Posterior vena cava (tissue), 2 donors: ENCODE measurements at regions not wholly inside any gene's neighbourhood (a gene's known extent, or its start where the extent isn't known, plus 50 kb on each side); places are given as distances from the start of the nearest gene placed in this dataset.

Experiments
- DNase-seq: peaks from one replicate; pipeline ENCODE4 v3.0.0-alpha.2; 2020; ENCODE audit warnings: low spot score
- intact Hi-C, 2 donors: fragments of 100-400 bp; cut with DNase I; formaldehyde crosslinking; loops; one replicate each; pipeline versions ENCODE4 v1.14.1 to v1.14.2; 2022 to 2023
- donor health status: DM: yes; HTN: yes; CAD: no.
- donor health status: DM: yes; HTN: yes; CAD: no.

GRCh38 chr2:19244460-19245363 lies 113.7 kb downstream of the OSR1 start:
- intact Hi-C loops: no loop called here

GRCh38 chr2:19238440-19239060 lies 119.9 kb downstream of the OSR1 start:
- DNase-seq: no peak
- intact Hi-C loops: no loop called here

More at GRCh38 chr2:19244460-19245363, 113.7 kb downstream of the OSR1 start:
- no peak for DNase-seq

- intact Hi-C loops: no loop called here
- no peak for DNase-seq
Measured at GRCh38 chr2:19235308-19235707, 123.1 kb downstream of the OSR1 start.

GRCh38 chr2:19232312-19232711 lies 126.1 kb downstream of the OSR1 start:
- DNase-seq: no peak
- intact Hi-C loops: no loop called here

- DNase-seq: no peak
- intact Hi-C loops: no loop called here
Measured at GRCh38 chr2:19231625-19232024, 126.8 kb downstream of the OSR1 start.

GRCh38 chr2:19230626-19231025 lies 127.8 kb downstream of the OSR1 start:
- intact Hi-C loops: no loop called here
- no peak for DNase-seq

GRCh38 chr2:19228715-19229114 lies 129.7 kb downstream of the OSR1 start:
- no peak for DNase-seq
- intact Hi-C loops: no loop called here

GRCh38 chr2:19228181-19228593 lies 130.2 kb downstream of the OSR1 start:
- intact Hi-C loops: no loop called here
- DNase-seq: no peak

GRCh38 chr2:19226871-19227270 lies 131.6 kb downstream of the OSR1 start:
- intact Hi-C loops: no loop called here

GRCh38 chr2:19226386-19226785 lies 132.0 kb downstream of the OSR1 start:
- no peak for DNase-seq
- intact Hi-C loops: no loop called here

More at GRCh38 chr2:19226871-19227270, 131.6 kb downstream of the OSR1 start:
- DNase-seq: no peak

- DNase-seq: no peak
- intact Hi-C loops: no loop called here
Measured at GRCh38 chr2:19225931-19226330, 132.5 kb downstream of the OSR1 start.

- intact Hi-C loops: no loop called here
- DNase-seq: no peak
Measured at GRCh38 chr2:19225126-19225525, 133.3 kb downstream of the OSR1 start.

GRCh38 chr2:19224486-19224885 lies 133.9 kb downstream of the OSR1 start:
- no peak for DNase-seq
- intact Hi-C loops: no loop called here

GRCh38 chr2:19224011-19224410 lies 134.4 kb downstream of the OSR1 start:
- intact Hi-C loops: no loop called here
- no peak for DNase-seq

- intact Hi-C loops: no loop called here
Measured at GRCh38 chr2:19219060-19219459, 139.4 kb downstream of the OSR1 start.

GRCh38 chr2:19218166-19218565 lies 140.3 kb downstream of the OSR1 start:
- intact Hi-C loops: no loop called here
- no peak for DNase-seq

More at GRCh38 chr2:19219060-19219459, 139.4 kb downstream of the OSR1 start:
- DNase-seq: no peak

GRCh38 chr2:19216676-19217602 lies 141.5 kb downstream of the OSR1 start:
- intact Hi-C loops: no loop called here
- DNase-seq: no peak

- intact Hi-C loops: no loop called here
Measured at GRCh38 chr2:19216238-19216637, 142.2 kb downstream of the OSR1 start.

GRCh38 chr2:19214682-19215391 lies 143.6 kb downstream of the OSR1 start:
- intact Hi-C loops: no loop called here
- no peak for DNase-seq

More at GRCh38 chr2:19216238-19216637, 142.2 kb downstream of the OSR1 start:
- no peak for DNase-seq
